GM19193 (cell line): ENCODE measurements at regions not wholly inside any gene's neighbourhood (a gene's known extent, or its start where the extent isn't known, plus 50 kb on each side); places are given as distances from the start of the nearest gene placed in this dataset.

ENCODE experiments used
- POLR2A ChIP-seq: IDR thresholded peaks from 4 replicates; pipeline ENCODE4 v1.6.1; 2011; ENCODE audit not compliant: insufficient read depth, insufficient read length; ENCODE audit errors: extremely low read depth

DNA sequence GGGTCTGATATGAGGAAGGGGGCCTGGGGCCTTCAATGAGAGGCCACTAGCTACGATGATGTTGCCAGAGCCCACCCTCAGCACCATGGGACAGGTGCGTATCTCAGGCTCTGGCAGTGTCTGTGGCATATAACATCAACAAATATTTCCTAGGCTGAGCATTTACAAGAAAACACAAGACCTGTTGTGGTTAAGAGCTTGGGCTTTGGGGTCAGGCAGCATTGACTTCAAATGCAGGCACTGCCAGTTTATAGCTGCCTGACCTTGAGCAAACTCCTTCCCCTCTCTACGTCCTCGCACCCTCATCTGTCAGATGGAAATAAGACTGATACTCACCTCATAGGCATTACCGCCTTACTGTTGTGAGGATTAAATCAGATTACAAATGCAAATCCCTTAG is 156.0 kb downstream of the KATNAL1 start:
- no peak for TF ChIP-seq POLR2A

DNA sequence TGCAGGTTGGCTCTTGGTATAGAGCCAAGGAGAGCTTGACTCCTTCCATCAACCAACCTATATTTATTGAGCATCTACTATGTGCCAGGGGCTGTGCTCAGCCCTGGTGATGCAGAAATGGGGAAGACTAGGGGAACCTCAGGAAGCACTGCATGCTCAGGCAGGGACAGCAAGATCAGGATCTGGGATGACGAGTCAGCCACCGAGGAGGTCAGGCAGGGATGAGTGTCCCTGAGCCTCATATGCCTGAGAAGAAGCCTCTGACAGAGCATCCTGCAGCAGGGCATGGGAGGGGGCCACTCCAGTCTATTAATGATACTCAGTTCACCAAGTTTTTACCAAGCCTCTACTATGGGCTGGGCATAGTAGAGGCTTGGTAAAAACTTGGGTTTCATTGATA is 158.1 kb downstream of the KATNAL1 start:
- no peak for TF ChIP-seq POLR2A

GRCh38 chr13:30148786-30149185 is 158.6 kb downstream of the KATNAL1 start:
- TF ChIP-seq POLR2A, result no peak

GRCh38 chr13:30148171-30148754 is 159.1 kb downstream of the KATNAL1 start:
- TF ChIP-seq POLR2A, result no peak

GRCh38 chr13:30147421-30147820 is 159.9 kb downstream of the KATNAL1 start:
- TF ChIP-seq POLR2A, result no peak

GRCh38 chr13:30147015-30147414 is 160.3 kb downstream of the KATNAL1 start:
- TF ChIP-seq POLR2A, result no peak

GRCh38 chr13:30145709-30146367 is 161.5 kb downstream of the KATNAL1 start:
- TF ChIP-seq POLR2A, result no peak

DNA sequence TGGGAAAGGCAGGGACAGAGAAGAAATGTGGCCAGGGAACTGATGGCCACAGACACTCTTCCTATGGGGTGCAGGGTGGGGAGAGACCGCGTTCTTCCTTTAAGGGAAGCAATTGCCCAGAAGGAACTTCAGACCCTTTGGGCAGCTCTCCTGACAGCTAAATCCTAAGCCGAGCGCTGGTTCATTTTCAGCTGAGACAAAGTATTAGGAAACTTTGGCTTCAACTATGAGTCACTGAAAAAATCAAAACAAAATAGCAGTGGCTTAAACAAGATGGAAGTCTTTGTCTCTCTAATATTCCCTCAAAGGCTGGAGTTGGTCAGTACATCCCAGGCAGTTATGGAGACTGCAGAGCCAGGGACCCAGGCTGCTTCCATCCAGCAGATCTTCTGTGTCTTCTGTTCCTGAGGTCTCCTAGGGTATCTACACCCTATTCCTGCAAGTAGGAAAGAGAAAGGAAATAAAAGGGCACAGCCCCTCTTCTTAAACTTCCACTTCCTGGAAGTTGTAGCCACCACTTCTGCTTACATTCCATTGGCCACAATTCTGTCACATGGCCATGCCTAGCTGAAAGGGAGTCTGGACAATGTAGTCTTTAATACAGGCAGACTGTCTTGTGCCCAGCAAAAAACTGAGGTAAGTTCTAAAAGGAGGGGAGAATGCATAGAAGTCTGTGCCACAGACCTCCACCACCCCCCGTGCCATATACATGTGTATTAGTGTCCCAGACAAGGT is 163.5 kb downstream of the KATNAL1 start:
- no peak for TF ChIP-seq POLR2A

DNA sequence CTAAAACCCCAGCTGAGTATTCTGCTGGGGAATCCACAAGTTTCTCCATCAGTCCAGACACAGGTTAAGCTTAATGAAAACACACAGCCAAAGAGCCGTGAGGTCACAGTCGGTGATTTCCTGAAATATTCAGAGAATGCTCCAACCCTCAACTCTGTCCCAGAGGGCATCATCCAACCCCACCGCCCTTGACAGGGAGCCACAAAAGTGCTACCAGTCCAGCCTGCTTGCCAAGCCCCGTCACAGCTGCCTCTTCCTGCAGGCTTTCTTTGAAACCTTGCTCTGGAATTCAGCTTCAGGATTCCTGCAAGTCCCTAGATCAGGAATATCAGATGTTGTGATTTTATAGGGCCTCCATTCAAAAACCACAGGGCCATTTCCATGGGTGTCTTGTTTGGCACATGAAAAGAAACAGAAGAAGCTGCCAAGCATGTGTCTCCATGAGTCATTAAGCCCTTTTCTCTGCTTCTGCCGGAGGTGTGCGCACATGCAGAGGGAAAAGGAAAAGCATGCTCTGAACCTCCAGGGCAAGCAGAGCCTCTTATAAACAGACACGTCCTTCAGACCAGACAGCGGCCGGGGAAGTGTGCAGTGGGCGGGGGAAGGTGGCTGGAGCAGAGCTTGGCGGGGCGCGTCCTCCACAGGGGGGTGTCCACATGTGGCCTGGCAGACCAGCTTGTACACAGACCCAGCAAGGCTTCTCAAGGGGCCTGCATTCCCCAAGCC is 164.7 kb downstream of the KATNAL1 start:
- no peak for TF ChIP-seq POLR2A

DNA sequence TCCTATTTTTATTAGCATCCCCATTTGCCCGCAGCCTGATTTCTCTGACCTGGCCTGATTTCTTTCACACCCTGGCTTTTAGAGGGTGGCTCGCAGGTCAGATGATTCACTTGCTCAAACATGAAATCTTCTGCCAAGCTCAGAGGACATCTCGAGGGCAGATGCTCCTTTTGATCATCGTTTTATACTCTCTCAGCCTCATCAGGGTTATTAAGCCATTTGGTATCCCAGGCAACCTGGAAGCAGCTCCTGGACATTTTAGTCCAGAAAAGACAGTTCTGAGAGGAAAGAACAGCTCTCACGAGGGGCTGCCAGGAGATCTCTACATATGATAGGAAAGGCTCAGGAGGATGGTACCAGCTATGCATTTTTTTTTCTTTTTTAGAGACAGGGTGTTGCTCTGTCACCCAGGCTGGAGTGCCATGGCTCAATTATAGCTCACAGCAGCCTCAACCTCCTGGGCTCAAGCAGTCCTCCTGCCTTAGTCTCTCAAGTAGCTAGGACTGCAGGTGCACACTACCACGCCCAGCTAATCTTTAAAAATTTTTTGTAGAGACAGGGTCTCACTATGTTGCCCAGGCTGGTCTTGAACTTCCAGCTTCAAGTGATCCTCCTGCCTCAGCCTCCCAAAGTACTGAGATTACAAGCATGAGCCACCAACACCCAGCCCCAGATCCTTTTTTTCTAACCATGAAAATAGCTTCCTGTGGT is 165.4 kb downstream of the KATNAL1 start:
- no peak for TF ChIP-seq POLR2A

GRCh38 chr13:30140973-30141372 is 166.4 kb downstream of the KATNAL1 start:
- TF ChIP-seq POLR2A, result no peak

DNA sequence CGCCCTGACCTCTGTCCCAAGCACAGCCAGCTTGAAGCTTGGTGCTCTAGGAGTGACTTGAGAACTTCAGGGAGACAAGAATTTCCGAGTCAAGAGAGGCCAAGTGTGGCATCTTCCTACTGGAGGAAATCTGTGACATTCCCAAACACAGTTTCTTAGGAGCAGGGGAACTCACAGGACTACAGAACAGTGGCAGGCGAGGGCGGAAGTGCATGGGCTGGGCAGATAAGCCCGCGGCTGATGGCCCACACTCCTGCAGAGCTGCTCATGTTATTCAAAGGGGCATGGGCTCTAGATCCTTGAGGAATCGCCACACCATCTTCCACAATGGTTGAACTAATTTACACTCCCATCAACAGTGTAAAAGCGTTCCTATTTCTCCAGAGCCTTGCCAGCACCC is 168.8 kb downstream of the KATNAL1 start:
- no peak for TF ChIP-seq POLR2A

- no peak for TF ChIP-seq POLR2A
Observed at GRCh38 chr13:30135868-30136267, 171.5 kb downstream of the KATNAL1 start.

GRCh38 chr13:30135351-30135750 is 172.0 kb downstream of the KATNAL1 start:
- no peak for TF ChIP-seq POLR2A

GRCh38 chr13:30134578-30134977 is 172.8 kb downstream of the KATNAL1 start:
- TF ChIP-seq POLR2A, result no peak
